GM12878 (cell line): ENCODE measurements at regions not wholly inside any gene's neighbourhood (a gene's known extent, or its start where the extent isn't known, plus 50 kb on each side); places are given as distances from the start of the nearest gene placed in this dataset.

ENCODE experiments used
- ATAC-seq: fragments of 200-7000 bp; cut with Tn5 transposase; 3 replicates; pipeline ENCODE4 v1.9.1; 2020; ENCODE audit warnings: mild to moderate bottlenecking, moderate library complexity
- BruUV-seq: library from RNA; stranded (reverse); fragments of 400-500 nt; replicated peaks from 2 replicates; lab custom pipeline; 2021; lab: Mats Ljungman, UMichigan
- CTCF ChIA-PET: fragments of 300-600 bp; sonication (Branson Sonifier 250); formaldehyde crosslinking; extraction: SDS; loops from one replicate; lab custom pipeline; 2021; ENCODE audit warnings: inconsistent platforms; lab: Yijun Ruan, JAX
- POLR2A ChIA-PET: fragments of 350-600 bp; formaldehyde crosslinking; extraction: SDS; loops from one replicate; lab custom pipeline; 2021; ENCODE audit warnings: inconsistent platforms; lab: Charles Lee
- RAD21 ChIA-PET: fragments of 300-600 bp; sonication (Branson Sonifier 250); formaldehyde crosslinking; loops from one replicate; lab custom pipeline; 2023; ENCODE audit warnings: antibody characterized with exemption; ENCODE audit not compliant: unreplicated experiment; lab: Charles Lee
- SMC1A ChIA-PET: fragments of 300-600 bp; sonication (Branson Sonifier 250); formaldehyde crosslinking; loops from one replicate; lab custom pipeline; 2023; ENCODE audit not compliant: unreplicated experiment, uncharacterized antibody; lab: Charles Lee
- DNase-seq: peaks from one replicate; pipeline ENCODE4 v3.0.0-alpha.2; 2011; ENCODE audit warnings: low read depth, low spot score
- FAIRE-seq: peaks from 3 replicates; lab custom pipeline; 2011; peaks lifted over from hg19 to GRCh38; lab: Jason Lieb, UNC
- H2AFZ ChIP-seq: 2 replicates; pipeline ENCODE4 v1.6.0; 2011; ENCODE audit warnings: low read depth, low read length, control low read depth; ENCODE audit not compliant: control insufficient read depth
- H3K27ac ChIP-seq: 2 replicates; pipeline ENCODE4 v1.5.1; 2011; ENCODE audit warnings: control low read depth; ENCODE audit not compliant: control insufficient read depth, insufficient read depth
- H3K27me3 ChIP-seq, 2 experiments: replicated peaks in 1 of 2; 2 replicates each; pipeline versions ENCODE4 v1.6.0 to v1.6.1; 2011; ENCODE audit warnings: low read length in 1 of 2; ENCODE audit not compliant: control insufficient read depth in 2 of 2, insufficient read depth in 2 of 2
- H3K36me3 ChIP-seq, 2 experiments: 2 replicates each; pipeline ENCODE4 v1.5.1; 2011; ENCODE audit warnings: low read length in 1 of 2; ENCODE audit not compliant: control insufficient read depth in 2 of 2, insufficient read depth in 2 of 2
- H3K4me1 ChIP-seq: 2 replicates; pipeline ENCODE4 v1.6.1; 2011; ENCODE audit warnings: mild to moderate bottlenecking, low read length, moderate library complexity, mixed read lengths; ENCODE audit not compliant: control insufficient read depth, insufficient read depth
- H3K4me2 ChIP-seq: 2 replicates; pipeline ENCODE4 v1.6.0; 2011; ENCODE audit warnings: control low read depth; ENCODE audit not compliant: control insufficient read depth, insufficient read depth
- H3K4me3 ChIP-seq: fragments of 200-600 bp; sonication (generic); 2 replicates; pipeline ENCODE4 v1.5.1; 2016
- H3K79me2 ChIP-seq: 2 replicates; pipeline ENCODE4 v1.6.0; 2011; ENCODE audit warnings: low read length; ENCODE audit not compliant: control insufficient read depth, insufficient read depth
- H3K9ac ChIP-seq: 2 replicates; pipeline ENCODE4 v1.8.0; 2011; ENCODE audit warnings: low read length, control low read depth, mixed read lengths; ENCODE audit not compliant: control insufficient read depth, insufficient read depth
- H3K9me3 ChIP-seq: replicated peaks from 3 replicates; pipeline ENCODE4 v1.5.1; 2011; ENCODE audit warnings: mild to moderate bottlenecking, low read length; ENCODE audit not compliant: control insufficient read depth, insufficient read depth
- H4K20me1 ChIP-seq: 2 replicates; pipeline ENCODE4 v1.6.0; 2011; ENCODE audit not compliant: control insufficient read depth, insufficient read depth
- BRCA1 ChIP-seq: IDR thresholded peaks from 2 replicates; pipeline ENCODE4 v1.6.1; 2011; ENCODE audit warnings: low read depth, low read length, improper control_type of control experiment
- CREB1 ChIP-seq: IDR thresholded peaks from 2 replicates; pipeline ENCODE4 v1.6.1; 2012; ENCODE audit warnings: low read depth, mild to moderate bottlenecking, inconsistent platforms
- EGR1 ChIP-seq, 2 experiments: IDR thresholded peaks; 1 replicate in 1 of 2; 2 replicates in 1 of 2; pipeline ENCODE4 v1.6.1; 2011 to 2012; ENCODE audit warnings: low read depth in 2 of 2, low read length in 2 of 2, borderline replicate concordance in 1 of 2, mild to moderate bottlenecking in 1 of 2, moderate library complexity in 1 of 2
- FOXK2 ChIP-seq: fragments of 450-650 bp; IDR thresholded peaks from 2 replicates; pipeline ENCODE4 v1.6.1; 2017; ENCODE audit warnings: mild to moderate bottlenecking, moderate library complexity
- IKZF1 ChIP-seq: fragments of 450-650 bp; conservative IDR thresholded peaks from 2 replicates; pipeline ENCODE4 v1.6.1; 2017; ENCODE audit warnings: antibody characterized with exemption, mild to moderate bottlenecking
- MTA3 ChIP-seq: IDR thresholded peaks from 2 replicates; pipeline ENCODE4 v1.6.1; 2012; ENCODE audit warnings: low read length, inconsistent platforms, borderline replicate concordance
- NFIC ChIP-seq: IDR thresholded peaks from 2 replicates; pipeline ENCODE4 v1.6.1; 2012; ENCODE audit warnings: low read depth, mild to moderate bottlenecking, inconsistent platforms, low read length, moderate library complexity
- RFX5 ChIP-seq: IDR thresholded peaks from 2 replicates; pipeline ENCODE4 v1.6.1; 2011; ENCODE audit warnings: low read depth, low read length, improper control_type of control experiment
- SRF ChIP-seq, 2 experiments: IDR thresholded peaks; 2 replicates each; pipeline ENCODE4 v1.6.1; 2011; ENCODE audit warnings: low read depth in 2 of 2, low read length in 2 of 2, mild to moderate bottlenecking in 1 of 2, moderate library complexity in 1 of 2
- ZNF384 ChIP-seq: IDR thresholded peaks from 2 replicates; pipeline ENCODE4 v1.6.1; 2012; ENCODE audit warnings: low read depth, mild to moderate bottlenecking, low read length, improper control_type of control experiment, borderline replicate concordance
- ZNF622 ChIP-seq: fragments of 450-650 bp; IDR thresholded peaks from 2 replicates; pipeline ENCODE4 v1.6.1; 2017; ENCODE audit warnings: mild to moderate bottlenecking, inconsistent platforms
- WGBS: methylation state at CpG from one replicate; pipeline ENCODE4 v1.1.6; 2016; ENCODE audit warnings: low lambda C conversion rate; ENCODE audit not compliant: insufficient replicate concordance, insufficient coverage; ENCODE audit errors: missing lambda C conversion rate; 5-methylcytosine and 5-hydroxymethylcytosine counted together
- in situ Hi-C: fragments of 300-500 bp; cut with MboI; formaldehyde crosslinking; loops from 9 replicates; pipeline ENCODE4 v1.14.3; 2018; ENCODE audit warnings: mixed read lengths
- intact Hi-C: fragments of 100-400 bp; cut with micrococcal nuclease; formaldehyde crosslinking; loops from one replicate; pipeline ENCODE4 v1.14.2; 2022; ENCODE audit not compliant: unreplicated experiment
- TF ChIP-seq, protein P1 (sequence below): IDR thresholded peaks from 2 replicates; pipeline ENCODE4 v1.6.1; 2012; ENCODE audit warnings: low read depth, low read length, improper control_type of control experiment
- TF ChIP-seq, protein P2 (sequence below): fragments of 150-350 bp; IDR thresholded peaks from 2 replicates; pipeline ENCODE4 v1.6.1; 2016; ENCODE audit warnings: low read depth, low read length
- TF ChIP-seq, protein P3 (sequence below): IDR thresholded peaks from 2 replicates; pipeline ENCODE4 v1.6.1; 2012; ENCODE audit warnings: low read depth, low read length, improper control_type of control experiment
- TF ChIP-seq, protein P4 (sequence below): fragments of 450-650 bp; IDR thresholded peaks from 2 replicates; pipeline ENCODE4 v1.6.1; 2016; ENCODE audit warnings: mild to moderate bottlenecking

GRCh38 chr7:81469153-81469868 lies 300.5 kb downstream of the HGF start:
- POLR2A ChIA-PET: no interaction called here
- H3K27me3 ChIP-seq: no peaks in the 10 kb centered on the region; a peak in 1 of 4 replicates
- H3K36me3 ChIP-seq: no peaks in the 10 kb centered on the region
- H3K4me3 ChIP-seq: no peak overlapping the region
- H3K4me1 ChIP-seq: no peaks in the 10 kb centered on the region
- in situ Hi-C loops (no loop called here), intact Hi-C loops (no loop called here)
- no peak overlapping the region for H2AFZ ChIP-seq
- H3K4me2 ChIP-seq: no peak overlapping the region
- no peak for FAIRE-seq
- BruUV-seq: no TSS peak
- no peak for ATAC-seq
- H3K27ac ChIP-seq: no peak overlapping the region
- no peak for DNase-seq
- no peaks in the 10 kb centered on the region for H3K79me2 ChIP-seq
- CTCF ChIA-PET: interaction anchor here (0.7 to 4.6 kb wide), 26 partner anchors 9 to 1340 kb away, joined by 3 to 41 read pairs (median 5); no protein-coding TSS in a partner anchor
- H4K20me1 ChIP-seq: no peaks in the 10 kb centered on the region
- SMC1A ChIA-PET: interaction anchor here (0.7 to 3.1 kb wide), 13 partner anchors 9 to 1280 kb away, joined by 3 to 13 read pairs (median 4); no protein-coding TSS in a partner anchor
- WGBS: 0% methylated on average over 2 of the region's 2 CpGs
- H3K9me3 ChIP-seq: no peaks in the 10 kb centered on the region
- no peak overlapping the region for H3K9ac ChIP-seq
- RAD21 ChIA-PET: interaction anchor here (1.0 to 2.4 kb wide), 5 partner anchors 14 to 1140 kb away, joined by 3 to 8 read pairs (median 7); no protein-coding TSS in a partner anchor
- TF ChIP-seq EGR1 (IDR thresholded peaks at IDR 0.05; ENCODE audit: borderline replicate concordance in 1 of 2, low read depth in 2 of 2, low read length in 2 of 2): no peak
- TF ChIP-seq, protein P1, sequence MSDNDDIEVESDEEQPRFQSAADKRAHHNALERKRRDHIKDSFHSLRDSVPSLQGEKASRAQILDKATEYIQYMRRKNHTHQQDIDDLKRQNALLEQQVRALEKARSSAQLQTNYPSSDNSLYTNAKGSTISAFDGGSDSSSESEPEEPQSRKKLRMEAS: no peak
- TF ChIP-seq, protein P2, sequence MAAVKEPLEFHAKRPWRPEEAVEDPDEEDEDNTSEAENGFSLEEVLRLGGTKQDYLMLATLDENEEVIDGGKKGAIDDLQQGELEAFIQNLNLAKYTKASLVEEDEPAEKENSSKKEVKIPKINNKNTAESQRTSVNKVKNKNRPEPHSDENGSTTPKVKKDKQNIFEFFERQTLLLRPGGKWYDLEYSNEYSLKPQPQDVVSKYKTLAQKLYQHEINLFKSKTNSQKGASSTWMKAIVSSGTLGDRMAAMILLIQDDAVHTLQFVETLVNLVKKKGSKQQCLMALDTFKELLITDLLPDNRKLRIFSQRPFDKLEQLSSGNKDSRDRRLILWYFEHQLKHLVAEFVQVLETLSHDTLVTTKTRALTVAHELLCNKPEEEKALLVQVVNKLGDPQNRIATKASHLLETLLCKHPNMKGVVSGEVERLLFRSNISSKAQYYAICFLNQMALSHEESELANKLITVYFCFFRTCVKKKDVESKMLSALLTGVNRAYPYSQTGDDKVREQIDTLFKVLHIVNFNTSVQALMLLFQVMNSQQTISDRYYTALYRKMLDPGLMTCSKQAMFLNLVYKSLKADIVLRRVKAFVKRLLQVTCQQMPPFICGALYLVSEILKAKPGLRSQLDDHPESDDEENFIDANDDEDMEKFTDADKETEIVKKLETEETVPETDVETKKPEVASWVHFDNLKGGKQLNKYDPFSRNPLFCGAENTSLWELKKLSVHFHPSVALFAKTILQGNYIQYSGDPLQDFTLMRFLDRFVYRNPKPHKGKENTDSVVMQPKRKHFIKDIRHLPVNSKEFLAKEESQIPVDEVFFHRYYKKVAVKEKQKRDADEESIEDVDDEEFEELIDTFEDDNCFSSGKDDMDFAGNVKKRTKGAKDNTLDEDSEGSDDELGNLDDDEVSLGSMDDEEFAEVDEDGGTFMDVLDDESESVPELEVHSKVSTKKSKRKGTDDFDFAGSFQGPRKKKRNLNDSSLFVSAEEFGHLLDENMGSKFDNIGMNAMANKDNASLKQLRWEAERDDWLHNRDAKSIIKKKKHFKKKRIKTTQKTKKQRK: no peak
- no peak for TF ChIP-seq NFIC
- no peak for TF ChIP-seq ZNF384
- TF ChIP-seq, protein P3, sequence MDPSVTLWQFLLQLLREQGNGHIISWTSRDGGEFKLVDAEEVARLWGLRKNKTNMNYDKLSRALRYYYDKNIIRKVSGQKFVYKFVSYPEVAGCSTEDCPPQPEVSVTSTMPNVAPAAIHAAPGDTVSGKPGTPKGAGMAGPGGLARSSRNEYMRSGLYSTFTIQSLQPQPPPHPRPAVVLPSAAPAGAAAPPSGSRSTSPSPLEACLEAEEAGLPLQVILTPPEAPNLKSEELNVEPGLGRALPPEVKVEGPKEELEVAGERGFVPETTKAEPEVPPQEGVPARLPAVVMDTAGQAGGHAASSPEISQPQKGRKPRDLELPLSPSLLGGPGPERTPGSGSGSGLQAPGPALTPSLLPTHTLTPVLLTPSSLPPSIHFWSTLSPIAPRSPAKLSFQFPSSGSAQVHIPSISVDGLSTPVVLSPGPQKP: no peak
- TF ChIP-seq, protein P4, sequence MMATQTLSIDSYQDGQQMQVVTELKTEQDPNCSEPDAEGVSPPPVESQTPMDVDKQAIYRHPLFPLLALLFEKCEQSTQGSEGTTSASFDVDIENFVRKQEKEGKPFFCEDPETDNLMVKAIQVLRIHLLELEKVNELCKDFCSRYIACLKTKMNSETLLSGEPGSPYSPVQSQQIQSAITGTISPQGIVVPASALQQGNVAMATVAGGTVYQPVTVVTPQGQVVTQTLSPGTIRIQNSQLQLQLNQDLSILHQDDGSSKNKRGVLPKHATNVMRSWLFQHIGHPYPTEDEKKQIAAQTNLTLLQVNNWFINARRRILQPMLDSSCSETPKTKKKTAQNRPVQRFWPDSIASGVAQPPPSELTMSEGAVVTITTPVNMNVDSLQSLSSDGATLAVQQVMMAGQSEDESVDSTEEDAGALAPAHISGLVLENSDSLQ: no peak
- TF ChIP-seq CREB1: no peak
- TF ChIP-seq RFX5: no peak
- no peak for TF ChIP-seq MTA3
- no peak for TF ChIP-seq IKZF1
- TF ChIP-seq BRCA1: no peak
- TF ChIP-seq SRF (IDR thresholded peaks at IDR 0.05; ENCODE audit: low read depth in 2 of 2, low read length in 2 of 2): no peak
- TF ChIP-seq ZNF622: no peak
- no peak for TF ChIP-seq FOXK2
